GM23248 (cell line): ENCODE measurements at regions not wholly inside any gene's neighbourhood (a gene's known extent, or its start where the extent isn't known, plus 50 kb on each side); places are given as distances from the start of the nearest gene placed in this dataset.

ENCODE experiments used
- DNase-seq: peaks from one replicate; pipeline ENCODE4 v3.0.0-alpha.2; 2015
- H2AFZ ChIP-seq: fragments of 200-600 bp; sonication (generic); 2 replicates; pipeline ENCODE4 v1.6.1; 2016; ENCODE audit warnings: antibody characterized with exemption
- H3F3A ChIP-seq: fragments of 200-600 bp; sonication (generic); 2 replicates; pipeline ENCODE4 v1.6.1; 2016; ENCODE audit warnings: mild to moderate bottlenecking, antibody characterized with exemption, mixed run types; ENCODE audit not compliant: insufficient read depth
- H3K27ac ChIP-seq: fragments of 200-600 bp; sonication (generic); 2 replicates; pipeline ENCODE4 v1.5.1; 2016; ENCODE audit warnings: mild to moderate bottlenecking
- H3K27me3 ChIP-seq: fragments of 200-600 bp; sonication (generic); replicated peaks from 2 replicates; pipeline ENCODE4 v1.6.1; 2016; ENCODE audit warnings: mild to moderate bottlenecking; ENCODE audit not compliant: insufficient read depth
- H3K36me3 ChIP-seq: fragments of 200-600 bp; sonication (generic); 2 replicates; pipeline ENCODE4 v1.6.1; 2016; ENCODE audit warnings: low read depth, mild to moderate bottlenecking
- H3K4me1 ChIP-seq: fragments of 200-600 bp; sonication (generic); 2 replicates; pipeline ENCODE4 v1.6.1; 2016; ENCODE audit warnings: mild to moderate bottlenecking; ENCODE audit not compliant: insufficient read depth
- H3K4me2 ChIP-seq: fragments of 200-600 bp; sonication (generic); one replicate; pipeline ENCODE4 v1.6.1; 2016; ENCODE audit warnings: mild to moderate bottlenecking; ENCODE audit not compliant: unreplicated experiment
- H3K4me3 ChIP-seq: fragments of 200-600 bp; sonication (generic); 2 replicates; pipeline ENCODE4 v1.5.1; 2016; ENCODE audit warnings: mild to moderate bottlenecking
- H3K79me2 ChIP-seq: fragments of 200-600 bp; sonication (generic); 2 replicates; pipeline ENCODE4 v1.6.1; 2016; ENCODE audit warnings: mild to moderate bottlenecking; ENCODE audit not compliant: insufficient read depth
- H3K9ac ChIP-seq: fragments of 200-600 bp; sonication (generic); 2 replicates; pipeline ENCODE4 v1.6.1; 2016; ENCODE audit warnings: mild to moderate bottlenecking
- H3K9me2 ChIP-seq: fragments of 200-600 bp; sonication (generic); 2 replicates; pipeline ENCODE4 v1.6.1; 2016; ENCODE audit warnings: mixed run types, mild to moderate bottlenecking, moderate library complexity; ENCODE audit not compliant: insufficient read depth
- H3K9me3 ChIP-seq: fragments of 200-600 bp; sonication (generic); one replicate; pipeline ENCODE4 v1.6.1; 2017; ENCODE audit warnings: low read depth
- H4K20me1 ChIP-seq: fragments of 200-600 bp; sonication (generic); 2 replicates; pipeline ENCODE4 v1.6.0; 2016; ENCODE audit not compliant: insufficient read depth
- EZH2 ChIP-seq: fragments of 200-600 bp; sonication (generic); IDR thresholded peaks from 2 replicates; pipeline ENCODE4 v1.6.1; 2018; ENCODE audit warnings: antibody characterized with exemption, mild to moderate bottlenecking; ENCODE audit not compliant: insufficient read depth, poor library complexity, severe bottlenecking
- EZH2phosphoT487 ChIP-seq: fragments of 200-600 bp; sonication (generic); IDR thresholded peaks from 2 replicates; pipeline ENCODE4 v1.6.1; 2018; ENCODE audit warnings: antibody characterized with exemption, moderate library complexity, mild to moderate bottlenecking, low read depth; ENCODE audit not compliant: insufficient read depth
- WGBS, 2 experiments: methylation state at CpG; one replicate each; pipeline ENCODE4 v1.1.6; 2015 to 2017; ENCODE audit warnings: low lambda C conversion rate in 2 of 2, low coverage in 1 of 2; ENCODE audit errors: missing lambda C conversion rate in 2 of 2; 5-methylcytosine and 5-hydroxymethylcytosine counted together
- in situ Hi-C: fragments of 300-500 bp; cut with MboI; formaldehyde crosslinking; loops from 2 replicates; pipeline ENCODE4 v1.15.0; 2020

DNA sequence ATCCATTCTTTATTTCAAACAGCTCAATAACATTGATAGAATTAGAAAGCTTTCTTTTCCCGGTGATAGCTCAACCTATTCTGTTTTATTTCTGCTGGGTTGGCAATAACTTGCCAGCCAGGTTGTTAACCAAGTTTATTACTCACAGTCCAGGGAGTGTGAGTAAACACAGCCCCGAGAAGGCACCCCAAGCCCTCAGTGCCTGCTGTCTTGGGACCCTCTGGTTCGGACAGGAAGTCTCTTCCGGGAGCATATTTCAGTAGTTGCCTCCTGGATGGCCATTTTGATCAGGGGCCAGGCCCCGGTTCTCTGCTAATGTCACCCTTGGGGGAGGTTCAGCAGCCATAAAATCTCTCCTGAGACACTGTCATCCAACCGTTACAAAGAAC, 176.8 kb downstream of the INO80D start:
- H3K9me2 ChIP-seq: no peaks in the 10 kb centered on the region
- TF ChIP-seq EZH2phosphoT487: no peak
- no peak for TF ChIP-seq EZH2
- no peaks in the 10 kb centered on the region for H3K9me3 ChIP-seq
- H3K27me3 ChIP-seq: peaks cover 2% of the 10 kb centered on the region; the same call in 1 of the 2 replicates
- WGBS, 2 experiments: 65 to 68% methylated on average over 6 of the region's 6 CpGs
- no peak overlapping the region for H3K4me3 ChIP-seq
- no peaks in the 10 kb centered on the region for H3F3A ChIP-seq
- H4K20me1 ChIP-seq: no peaks in the 10 kb centered on the region
- no peaks in the 10 kb centered on the region for H3K4me1 ChIP-seq
- H2AFZ ChIP-seq: no peak overlapping the region
- no peaks in the 10 kb centered on the region for H3K36me3 ChIP-seq
- no peak overlapping the region for H3K9ac ChIP-seq
- no peaks in the 10 kb centered on the region for H3K79me2 ChIP-seq
- no peak overlapping the region for H3K27ac ChIP-seq
- in situ Hi-C loops: no loop called here
- no peak overlapping the region for H3K4me2 ChIP-seq
- DNase-seq: no peak

DNA sequence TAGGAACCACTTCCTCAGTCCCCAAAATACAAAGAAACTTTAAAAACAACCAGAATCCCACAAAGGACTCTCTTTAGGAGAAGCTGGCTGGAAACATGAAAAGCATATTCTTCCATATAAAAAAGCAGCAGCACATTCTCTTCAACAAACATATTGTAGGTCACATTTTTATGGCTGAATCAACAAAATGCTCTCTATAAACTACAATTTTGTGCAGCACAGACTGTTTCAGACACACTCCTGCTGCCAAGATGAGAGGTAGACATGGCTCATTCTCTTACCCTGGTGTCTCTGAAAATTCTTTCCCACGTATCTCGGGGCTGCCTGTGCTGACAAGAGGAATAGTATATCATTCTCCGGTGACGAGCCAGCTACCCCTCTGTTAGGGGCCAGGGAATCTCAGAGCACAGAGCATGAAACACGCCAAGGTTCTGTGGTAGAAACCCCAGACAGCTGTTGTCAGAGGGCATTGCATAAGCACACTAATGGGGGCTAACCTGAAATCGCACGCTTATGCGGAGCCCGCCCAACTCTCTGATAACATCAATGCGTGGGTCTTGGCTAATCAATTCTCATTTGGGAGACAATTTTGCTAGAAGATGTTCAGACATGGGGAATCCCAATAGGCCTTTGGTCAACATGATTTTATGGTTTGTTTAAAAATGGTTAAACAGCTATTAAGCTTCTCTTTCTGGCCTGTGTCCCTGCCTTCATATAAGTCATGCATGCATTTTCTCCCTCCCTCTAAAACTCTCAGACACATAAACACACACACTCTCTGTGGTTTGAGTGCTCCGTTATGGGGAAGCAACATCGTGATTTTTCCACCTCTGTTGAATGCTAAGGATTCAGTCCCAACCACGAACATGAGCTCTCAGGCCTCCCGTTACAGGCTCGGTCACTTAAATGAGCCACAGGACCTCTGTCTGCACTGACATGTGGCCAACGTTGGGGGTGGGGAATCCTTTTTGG, 177.5 kb downstream of the INO80D start:
- TF ChIP-seq EZH2 (no peak), EZH2phosphoT487 (no peak)
- H3K9ac ChIP-seq: no peak overlapping the region
- H2AFZ ChIP-seq: no peak overlapping the region
- in situ Hi-C loops: no loop called here
- no peaks in the 10 kb centered on the region for H3K9me2 ChIP-seq
- no peaks in the 10 kb centered on the region for H4K20me1 ChIP-seq
- H3K27me3 ChIP-seq: peaks cover 2% of the 10 kb centered on the region; the same call in 1 of the 2 replicates
- no peaks in the 10 kb centered on the region for H3F3A ChIP-seq
- H3K4me2 ChIP-seq: no peak overlapping the region
- 65% methylated on average over 16 of the region's 16 CpGs for WGBS, 2 experiments
- no peak overlapping the region for H3K27ac ChIP-seq
- no peak overlapping the region for H3K4me3 ChIP-seq
- H3K9me3 ChIP-seq: no peaks in the 10 kb centered on the region
- no peaks in the 10 kb centered on the region for H3K79me2 ChIP-seq
- no peaks in the 10 kb centered on the region for H3K36me3 ChIP-seq
- no peak for DNase-seq
- H3K4me1 ChIP-seq: no peaks in the 10 kb centered on the region

DNA sequence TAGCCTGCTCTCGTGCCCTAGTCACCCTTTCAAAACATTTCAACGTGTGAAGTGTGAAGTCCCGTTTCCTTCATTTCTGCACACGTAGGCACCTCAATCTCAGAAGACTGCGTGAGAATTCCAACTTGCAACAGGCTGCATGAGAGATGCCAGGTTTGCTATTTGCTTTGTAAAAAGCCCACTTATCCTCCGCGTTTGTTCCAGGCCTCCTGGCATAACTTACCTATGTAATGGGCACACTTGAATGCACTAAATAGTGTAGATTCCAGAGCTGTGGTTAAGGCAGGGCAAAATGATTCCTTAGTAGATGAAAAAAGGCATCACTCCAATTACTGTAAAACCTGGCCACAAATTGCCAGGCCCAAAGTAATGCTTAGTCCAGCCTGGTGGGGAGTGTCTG, 179.6 kb downstream of the INO80D start:
- H3K9me2 ChIP-seq: no peaks in the 10 kb centered on the region
- no peaks in the 10 kb centered on the region for H3K9me3 ChIP-seq
- H3K36me3 ChIP-seq: no peaks in the 10 kb centered on the region
- no peak overlapping the region for H3K9ac ChIP-seq
- no peaks in the 10 kb centered on the region for H3F3A ChIP-seq
- peaks cover 2% of the 10 kb centered on the region; the same call in 1 of the 2 replicates for H3K27me3 ChIP-seq
- WGBS, 2 experiments: 78 to 82% methylated on average over 7 of the region's 7 CpGs
- DNase-seq: no peak
- H4K20me1 ChIP-seq: no peaks in the 10 kb centered on the region
- H3K4me3 ChIP-seq: no peak overlapping the region
- no peak overlapping the region for H3K27ac ChIP-seq
- in situ Hi-C loops: no loop called here
- no peak overlapping the region for H3K4me2 ChIP-seq
- no peak overlapping the region for H2AFZ ChIP-seq
- H3K79me2 ChIP-seq: no peaks in the 10 kb centered on the region
- TF ChIP-seq EZH2phosphoT487: no peak
- TF ChIP-seq EZH2: no peak
- no peaks in the 10 kb centered on the region for H3K4me1 ChIP-seq

DNA sequence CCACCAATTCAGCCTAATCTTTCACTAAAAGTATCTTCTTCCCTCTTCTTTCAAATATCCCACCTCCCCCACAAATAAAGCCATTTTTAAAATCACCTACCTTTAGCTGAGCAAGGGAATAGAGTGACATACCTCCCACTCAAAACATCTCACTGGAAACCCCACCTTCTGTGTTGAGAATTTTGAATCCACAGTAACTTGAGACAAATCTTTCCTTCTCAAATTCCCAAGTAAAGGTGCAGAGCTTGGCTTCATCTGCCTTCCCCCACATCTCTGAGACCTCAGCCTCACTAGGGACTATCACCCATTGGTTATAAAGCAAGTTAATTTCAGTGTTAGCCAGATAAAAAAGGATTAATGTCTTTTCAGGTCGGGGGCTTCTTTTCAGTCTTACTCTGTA, 180.4 kb downstream of the INO80D start:
- H3K4me1 ChIP-seq: no peaks in the 10 kb centered on the region
- DNase-seq: no peak
- in situ Hi-C loops: no loop called here
- 23 to 29% methylated on average over 1 of the region's 1 CpG for WGBS, 2 experiments
- no peaks in the 10 kb centered on the region for H3K36me3 ChIP-seq
- no peak overlapping the region for H3K4me2 ChIP-seq
- H2AFZ ChIP-seq: no peak overlapping the region
- no peaks in the 10 kb centered on the region for H3K9me3 ChIP-seq
- no peaks in the 10 kb centered on the region for H3F3A ChIP-seq
- H3K4me3 ChIP-seq: no peak overlapping the region
- H3K27me3 ChIP-seq: peaks cover 2% of the 10 kb centered on the region; the same call in 1 of the 2 replicates
- H3K79me2 ChIP-seq: no peaks in the 10 kb centered on the region
- H4K20me1 ChIP-seq: no peaks in the 10 kb centered on the region
- no peak overlapping the region for H3K9ac ChIP-seq
- no peaks in the 10 kb centered on the region for H3K9me2 ChIP-seq
- H3K27ac ChIP-seq: no peak overlapping the region
- TF ChIP-seq EZH2: no peak
- TF ChIP-seq EZH2phosphoT487: no peak
